ENCODE measurements at regions not wholly inside any gene's neighbourhood (a gene's known extent, or its start where the extent isn't known, plus 50 kb on each side); places are given as distances from the start of the nearest gene placed in this dataset.
A peak's percentile ranks its signal among the peaks of the same experiment; 100 is the strongest.
"Not testable (repeated sequence)": the region's sequence is repeated elsewhere in the genome, so short reads cannot be mapped to it uniquely, and the experiment has no call there.

- Histone ChIP-seq H3K4me3 (ENCODE audit: low read depth, low read length) (no peak overlapping the region), H3K9me3 (ENCODE audit: severe bottlenecking) (no peaks in the 10 kb centered on the region), H3K27me3 (ENCODE audit: insufficient read depth, low read depth, severe bottlenecking) (no peaks in the 10 kb centered on the region), H3K27ac (no peak overlapping the region), H3K36me3 (no peaks in the 10 kb centered on the region)
- no peak for TF ChIP-seq CTCF (IDR thresholded peaks at IDR 0.05; ENCODE audit: low read depth, low read length)
- DNase-seq = peak; percentile 45
Measured at GRCh38 chr17:11182430-11182829, 58.6 kb upstream of the SHISA6 start.

DNA sequence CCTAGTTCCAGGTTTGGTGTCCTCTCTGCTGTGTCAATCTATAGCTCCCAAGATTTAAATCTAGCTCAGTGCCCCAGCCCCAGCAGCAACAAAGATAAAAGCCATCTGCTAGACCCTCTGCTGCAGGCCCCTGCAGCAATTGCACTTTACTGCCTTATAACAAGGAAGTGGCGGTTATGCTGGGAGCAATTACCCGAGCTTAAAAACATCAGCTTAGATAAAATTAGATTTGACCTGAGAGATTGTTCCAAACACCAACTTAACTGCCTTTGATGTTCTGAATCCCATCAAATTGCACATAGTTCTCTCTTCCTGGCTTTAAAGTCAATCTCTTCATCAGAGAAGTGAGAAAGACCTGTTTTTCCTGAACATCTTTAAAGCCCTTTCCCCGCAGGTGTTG, 62.4 kb upstream of the SHISA6 start:
- H3K9me3 ChIP-seq (ENCODE audit: severe bottlenecking) = no peaks in the 10 kb centered on the region
- no peak overlapping the region for H3K27ac ChIP-seq
- DNase-seq = no peak
- no peak overlapping the region for H3K4me3 ChIP-seq (ENCODE audit: low read depth, low read length)
- no peaks in the 10 kb centered on the region for H3K36me3 ChIP-seq
- H3K27me3 ChIP-seq (ENCODE audit: insufficient read depth, low read depth, severe bottlenecking) = no peaks in the 10 kb centered on the region
- no peak for TF ChIP-seq CTCF (IDR thresholded peaks at IDR 0.05; ENCODE audit: low read depth, low read length)

- no peak for DNase-seq
- no peak for TF ChIP-seq CTCF (IDR thresholded peaks at IDR 0.05; ENCODE audit: low read depth, low read length)
- Histone ChIP-seq H3K4me3 (ENCODE audit: low read depth, low read length) (no peak overlapping the region), H3K27me3 (ENCODE audit: insufficient read depth, low read depth, severe bottlenecking) (no peaks in the 10 kb centered on the region), H3K27ac (no peak overlapping the region), H3K36me3 (no peaks in the 10 kb centered on the region), H3K9me3 (ENCODE audit: severe bottlenecking) (no peaks in the 10 kb centered on the region)
Measured at GRCh38 chr17:11177340-11177739, 63.7 kb upstream of the SHISA6 start.

- H3K27me3 ChIP-seq (ENCODE audit: insufficient read depth, low read depth, severe bottlenecking) = peaks cover 1% of the 10 kb centered on the region
- no peak for TF ChIP-seq CTCF (IDR thresholded peaks at IDR 0.05; ENCODE audit: low read depth, low read length)
- DNase-seq = no peak
- H3K4me3 ChIP-seq (ENCODE audit: low read depth, low read length) = no peak overlapping the region
- H3K36me3 ChIP-seq = no peaks in the 10 kb centered on the region
- H3K27ac ChIP-seq = no peak overlapping the region
- H3K9me3 ChIP-seq (ENCODE audit: severe bottlenecking) = no peaks in the 10 kb centered on the region
Measured at GRCh38 chr17:11176549-11176948, 64.5 kb upstream of the SHISA6 start.

DNA sequence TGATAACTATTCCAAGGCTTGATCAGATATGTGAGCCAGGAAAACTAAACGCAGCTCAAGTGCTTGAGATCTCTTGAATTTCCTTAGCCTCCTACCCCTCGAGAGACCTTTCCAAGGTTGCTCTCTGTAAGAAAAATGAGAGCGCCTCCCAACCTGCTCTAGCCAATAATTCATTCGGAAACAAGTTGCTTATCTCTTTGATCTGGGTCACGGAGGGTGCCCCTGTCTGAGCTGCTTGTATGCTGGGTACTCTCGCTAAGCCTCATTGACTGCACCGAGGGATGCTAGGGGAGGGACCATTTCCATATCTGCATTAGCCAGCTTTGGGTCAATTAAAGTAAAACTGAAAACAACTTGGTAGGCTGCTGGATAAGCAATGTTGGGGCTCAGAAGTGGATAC, 70.1 kb upstream of the SHISA6 start:
- no peak for TF ChIP-seq CTCF (IDR thresholded peaks at IDR 0.05; ENCODE audit: low read depth, low read length)
- peaks cover 2% of the 10 kb centered on the region for H3K27me3 ChIP-seq (ENCODE audit: insufficient read depth, low read depth, severe bottlenecking)
- H3K9me3 ChIP-seq (ENCODE audit: severe bottlenecking) = no peaks in the 10 kb centered on the region
- DNase-seq = peak; percentile 12
- H3K27ac ChIP-seq = no peak overlapping the region
- no peak overlapping the region for H3K4me3 ChIP-seq (ENCODE audit: low read depth, low read length)
- H3K36me3 ChIP-seq = no peaks in the 10 kb centered on the region

DNA sequence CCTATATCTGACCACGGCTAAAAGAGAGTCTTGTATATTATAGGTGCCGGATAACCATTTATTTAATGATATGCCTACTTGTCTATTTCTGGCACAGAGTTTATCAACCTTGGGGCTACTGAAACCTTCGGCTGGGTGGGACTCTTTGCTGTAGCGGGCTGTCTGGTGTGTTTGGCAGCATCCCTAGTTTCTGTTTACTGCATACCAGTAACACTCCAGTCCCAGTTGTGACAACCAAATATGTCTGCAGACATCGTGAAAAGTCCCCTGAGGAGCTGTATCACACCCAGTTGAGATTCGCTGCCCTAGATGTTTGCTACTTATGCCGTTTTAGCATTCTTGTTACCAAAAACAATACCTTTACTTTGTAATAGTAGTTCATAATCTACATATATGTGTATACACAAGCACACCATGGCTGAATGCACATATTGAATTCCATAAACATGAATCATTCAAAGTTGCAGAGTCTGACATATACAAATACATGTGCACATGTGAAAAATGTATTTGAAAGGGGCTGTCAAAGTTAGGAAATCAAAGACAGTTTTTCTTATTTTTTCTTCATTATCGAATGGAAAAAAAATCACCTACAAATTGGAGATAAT, 89.1 kb upstream of the SHISA6 start:
- H3K9me3 ChIP-seq (ENCODE audit: severe bottlenecking) = peaks cover 4% of the 10 kb centered on the region
- no peak for DNase-seq
- H3K36me3 ChIP-seq = no peaks in the 10 kb centered on the region
- H3K27ac ChIP-seq = no peak overlapping the region
- H3K4me3 ChIP-seq (ENCODE audit: low read depth, low read length) = no peak overlapping the region
- H3K27me3 ChIP-seq (ENCODE audit: insufficient read depth, low read depth, severe bottlenecking) = peaks cover 6% of the 10 kb centered on the region
- TF ChIP-seq CTCF (IDR thresholded peaks at IDR 0.05; ENCODE audit: low read depth, low read length) = no peak

GRCh38 chr17:11150906-11151511, 90.0 kb upstream of the SHISA6 start:
- not testable (repeated sequence) for H3K27me3 ChIP-seq (ENCODE audit: insufficient read depth, low read depth, severe bottlenecking); H3K4me3 ChIP-seq (ENCODE audit: low read depth, low read length); H3K36me3 ChIP-seq; H3K9me3 ChIP-seq (ENCODE audit: severe bottlenecking); H3K27ac ChIP-seq; DNase-seq
